ENCODE measurements at regions not wholly inside any gene's neighbourhood (a gene's known extent, or its start where the extent isn't known, plus 50 kb on each side); places are given as distances from the start of the nearest gene placed in this dataset.

DNA sequence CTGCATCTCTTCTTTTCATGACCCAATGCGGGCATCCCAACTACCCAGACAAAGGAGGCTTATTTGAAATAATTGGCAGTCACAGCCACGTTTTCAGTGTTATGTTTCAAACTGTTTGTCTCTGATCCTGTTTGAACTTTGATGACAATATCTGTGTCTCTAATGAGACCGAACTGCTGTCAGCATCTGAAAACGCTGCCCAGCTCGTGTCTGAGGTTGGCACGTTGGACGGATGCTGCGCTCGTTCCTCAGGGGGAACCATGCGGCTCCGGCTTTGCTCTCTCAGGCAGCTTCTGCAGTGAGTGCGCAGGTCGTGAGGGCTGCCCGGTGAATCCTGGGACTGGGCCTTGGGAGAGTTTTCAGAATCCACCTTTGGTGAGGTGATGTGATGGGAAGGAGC, 58.4 kb upstream of the SORBS2 start:
- Histone ChIP-seq H3K36me3 (replicated peaks in 1 of 2; ENCODE audit: control extremely low read depth in 1 of 2, control insufficient read depth in 1 of 2, extremely low read depth in 1 of 2, insufficient read depth in 2 of 2, low read length in 1 of 2) (no peaks in the 10 kb centered on the region), H3K9me3 (ENCODE audit: control extremely low read depth in 1 of 3, control insufficient read depth in 2 of 3, insufficient read depth in 1 of 3, low read length in 2 of 3) (no peaks in the 10 kb centered on the region), H3K9ac (ENCODE audit: low read length) (no peak overlapping the region), H3K4me3 (ENCODE audit: control extremely low read depth in 1 of 5, extremely low read depth in 1 of 5, insufficient read depth in 1 of 5, low read depth in 2 of 5, low read length in 4 of 5) (no peak overlapping the region), H2AFZ (ENCODE audit: insufficient read depth, low read depth, low read length, poor library complexity, severe bottlenecking) (no peak overlapping the region), H4K20me1 (ENCODE audit: control insufficient read depth, insufficient read depth, low read length, poor library complexity, severe bottlenecking) (no peaks in the 10 kb centered on the region), H3K4me1 (ENCODE audit: control insufficient read depth in 2 of 2, insufficient read depth in 2 of 2, low read length in 2 of 2) (no peaks in the 10 kb centered on the region), H3K4me2 (replicated peaks; ENCODE audit: low read depth, low read length, poor library complexity, severe bottlenecking) (no peak overlapping the region), H3K79me2 (ENCODE audit: control insufficient read depth, insufficient read depth, low read length) (no peaks in the 10 kb centered on the region), H3K27me3 (replicated peaks in 1 of 4; ENCODE audit: control extremely low read depth in 1 of 4, control insufficient read depth in 3 of 4, insufficient read depth in 4 of 4, low read length in 3 of 4) (peaks cover 0 to 7% (median 0%) of the 10 kb centered on the region in 4 experiments), H3K27ac (ENCODE audit: low read length in 2 of 2) (no peak overlapping the region)
- Mint-ChIP-seq H3K27me3 (peaks cover 8% of the 10 kb centered on the region), H3K4me1 (no peaks in the 10 kb centered on the region), H3K4me3 (no peak overlapping the region), H3K9me3 (ENCODE audit: insufficient read depth) (no peaks in the 10 kb centered on the region), H3K27ac (no peak overlapping the region)
- intact Hi-C loops (cut with micrococcal nuclease), result no loop called here
- TF ChIP-seq EZH2 (IDR thresholded peaks at IDR 0.05; ENCODE audit: borderline replicate concordance, insufficient read depth, low read depth, low read length, poor library complexity, severe bottlenecking), result no peak
- TF ChIP-seq, protein P1, sequence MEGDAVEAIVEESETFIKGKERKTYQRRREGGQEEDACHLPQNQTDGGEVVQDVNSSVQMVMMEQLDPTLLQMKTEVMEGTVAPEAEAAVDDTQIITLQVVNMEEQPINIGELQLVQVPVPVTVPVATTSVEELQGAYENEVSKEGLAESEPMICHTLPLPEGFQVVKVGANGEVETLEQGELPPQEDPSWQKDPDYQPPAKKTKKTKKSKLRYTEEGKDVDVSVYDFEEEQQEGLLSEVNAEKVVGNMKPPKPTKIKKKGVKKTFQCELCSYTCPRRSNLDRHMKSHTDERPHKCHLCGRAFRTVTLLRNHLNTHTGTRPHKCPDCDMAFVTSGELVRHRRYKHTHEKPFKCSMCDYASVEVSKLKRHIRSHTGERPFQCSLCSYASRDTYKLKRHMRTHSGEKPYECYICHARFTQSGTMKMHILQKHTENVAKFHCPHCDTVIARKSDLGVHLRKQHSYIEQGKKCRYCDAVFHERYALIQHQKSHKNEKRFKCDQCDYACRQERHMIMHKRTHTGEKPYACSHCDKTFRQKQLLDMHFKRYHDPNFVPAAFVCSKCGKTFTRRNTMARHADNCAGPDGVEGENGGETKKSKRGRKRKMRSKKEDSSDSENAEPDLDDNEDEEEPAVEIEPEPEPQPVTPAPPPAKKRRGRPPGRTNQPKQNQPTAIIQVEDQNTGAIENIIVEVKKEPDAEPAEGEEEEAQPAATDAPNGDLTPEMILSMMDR (IDR thresholded peaks at IDR 0.05), result no peak
- DNase-seq (no peak), ATAC-seq (ENCODE audit: low read depth) (no peak)
- ChIA-PET CTCF (no interaction called here), POLR2A (no interaction called here)
- 91% methylated on average over 12 of the region's 14 CpGs for WGBS (ENCODE audit: insufficient coverage)

GRCh38 chr4:185872747-185873380, 60.9 kb upstream of the SORBS2 start:
- H3K4me3 Mint-ChIP-seq, result no peak overlapping the region
- WGBS (ENCODE audit: insufficient coverage), result 100% methylated on average over 1 of the region's 7 CpGs
- H3K9ac ChIP-seq (ENCODE audit: low read length), result no peak overlapping the region

More at GRCh38 chr4:185872747-185873380, 60.9 kb upstream of the SORBS2 start:
- TF ChIP-seq, protein P1 (IDR thresholded peaks at IDR 0.05), result no peak
- TF ChIP-seq EZH2 (IDR thresholded peaks at IDR 0.05; ENCODE audit: borderline replicate concordance, insufficient read depth, low read depth, low read length, poor library complexity, severe bottlenecking), result no peak
- H3K27ac Mint-ChIP-seq, result no peak overlapping the region
- H3K9me3 Mint-ChIP-seq (ENCODE audit: insufficient read depth), result no peaks in the 10 kb centered on the region
- ATAC-seq (ENCODE audit: low read depth) (no peak), DNase-seq (no peak)
- H3K27me3 ChIP-seq (replicated peaks in 1 of 4; ENCODE audit: control extremely low read depth in 1 of 4, control insufficient read depth in 3 of 4, insufficient read depth in 4 of 4, low read length in 3 of 4), result peaks cover 0 to 7% (median 0%) of the 10 kb centered on the region in 4 experiments
- H3K4me1 ChIP-seq (ENCODE audit: control insufficient read depth in 2 of 2, insufficient read depth in 2 of 2, low read length in 2 of 2), result no peaks in the 10 kb centered on the region
- H3K9me3 ChIP-seq (ENCODE audit: control extremely low read depth in 1 of 3, control insufficient read depth in 2 of 3, insufficient read depth in 1 of 3, low read length in 2 of 3), result no peaks in the 10 kb centered on the region
- ChIA-PET CTCF (no interaction called here), POLR2A (no interaction called here)
- H3K79me2 ChIP-seq (ENCODE audit: control insufficient read depth, insufficient read depth, low read length), result no peaks in the 10 kb centered on the region
- no peak overlapping the region for H2AFZ ChIP-seq (ENCODE audit: insufficient read depth, low read depth, low read length, poor library complexity, severe bottlenecking)
- intact Hi-C loops (cut with micrococcal nuclease), result no loop called here
- no peaks in the 10 kb centered on the region for H3K36me3 ChIP-seq (replicated peaks in 1 of 2; ENCODE audit: control extremely low read depth in 1 of 2, control insufficient read depth in 1 of 2, extremely low read depth in 1 of 2, insufficient read depth in 2 of 2, low read length in 1 of 2)
- H3K4me3 ChIP-seq (ENCODE audit: control extremely low read depth in 1 of 5, extremely low read depth in 1 of 5, insufficient read depth in 1 of 5, low read depth in 2 of 5, low read length in 4 of 5), result no peak overlapping the region
- H4K20me1 ChIP-seq (ENCODE audit: control insufficient read depth, insufficient read depth, low read length, poor library complexity, severe bottlenecking), result no peaks in the 10 kb centered on the region
- no peak overlapping the region for H3K4me2 ChIP-seq (replicated peaks; ENCODE audit: low read depth, low read length, poor library complexity, severe bottlenecking)
- peaks cover 5% of the 10 kb centered on the region for H3K27me3 Mint-ChIP-seq
- H3K27ac ChIP-seq (ENCODE audit: low read length in 2 of 2), result no peak overlapping the region
- no peaks in the 10 kb centered on the region for H3K4me1 Mint-ChIP-seq
